SK-N-MC (cell line): ENCODE measurements at regions not wholly inside any gene's neighbourhood (a gene's known extent, or its start where the extent isn't known, plus 50 kb on each side); places are given as distances from the start of the nearest gene placed in this dataset.

ENCODE experiments used
- EZH2 ChIP-seq: fragments of 200-600 bp; sonication (generic); IDR thresholded peaks from one replicate; pipeline ENCODE4 v1.6.1; 2017; ENCODE audit warnings: antibody characterized with exemption
- POLR2AphosphoS5 ChIP-seq: IDR thresholded peaks from 2 replicates; pipeline ENCODE4 v1.6.1; 2012; ENCODE audit warnings: mild to moderate bottlenecking, low read depth, low read length, borderline replicate concordance

- TF ChIP-seq EZH2: no peak
- TF ChIP-seq POLR2AphosphoS5: no peak
These were observed 269.3 kb downstream of the TTC32 start for GRCh38 chr2:19632403-19632991.
